ENCODE measurements at regions not wholly inside any gene's neighbourhood (a gene's known extent, or its start where the extent isn't known, plus 50 kb on each side); places are given as distances from the start of the nearest gene placed in this dataset.
"Not testable (repeated sequence)": the region's sequence is repeated elsewhere in the genome, so short reads cannot be mapped to it uniquely, and the experiment has no call there.

DNA sequence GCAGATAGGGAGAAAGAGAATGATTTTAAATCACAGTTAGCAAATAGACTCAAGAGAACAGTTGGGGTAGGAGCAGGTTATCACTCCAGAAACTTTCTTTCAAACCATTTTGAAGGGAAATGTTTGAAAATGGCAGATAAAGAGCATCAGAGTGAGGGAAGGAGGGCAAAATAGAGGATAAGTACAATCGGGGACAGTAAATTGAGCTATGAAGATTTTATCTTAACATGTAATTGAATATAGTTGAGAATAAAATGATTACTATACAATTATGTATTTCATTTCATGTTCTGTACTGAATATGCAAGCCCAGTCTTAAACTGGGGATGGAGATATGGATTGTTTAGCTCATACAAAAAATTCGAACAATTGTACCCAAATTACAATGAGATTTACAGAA lies 54.0 kb downstream of the MAP10 start:
- DNase-seq: no peak

DNA sequence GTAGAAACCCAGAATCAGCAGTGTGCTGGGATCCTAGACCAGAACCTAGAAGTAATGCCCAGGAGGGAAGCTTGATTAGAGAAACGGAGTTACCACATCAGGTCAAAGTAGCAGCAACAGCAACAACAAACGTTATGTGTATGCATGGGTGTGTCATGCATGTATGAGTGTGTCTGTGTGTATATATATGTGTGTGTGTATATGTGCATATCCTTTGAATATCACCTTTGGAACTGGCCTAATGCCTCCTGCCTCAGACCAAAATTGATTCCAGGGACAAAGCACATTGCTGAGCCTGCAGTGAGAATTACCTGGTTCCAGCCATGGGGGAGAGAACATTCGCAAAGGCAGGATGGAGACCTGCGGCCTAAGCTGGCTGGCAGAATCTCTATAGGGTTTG lies 55.9 kb downstream of the MAP10 start:
- DNase-seq: no peak

DNA sequence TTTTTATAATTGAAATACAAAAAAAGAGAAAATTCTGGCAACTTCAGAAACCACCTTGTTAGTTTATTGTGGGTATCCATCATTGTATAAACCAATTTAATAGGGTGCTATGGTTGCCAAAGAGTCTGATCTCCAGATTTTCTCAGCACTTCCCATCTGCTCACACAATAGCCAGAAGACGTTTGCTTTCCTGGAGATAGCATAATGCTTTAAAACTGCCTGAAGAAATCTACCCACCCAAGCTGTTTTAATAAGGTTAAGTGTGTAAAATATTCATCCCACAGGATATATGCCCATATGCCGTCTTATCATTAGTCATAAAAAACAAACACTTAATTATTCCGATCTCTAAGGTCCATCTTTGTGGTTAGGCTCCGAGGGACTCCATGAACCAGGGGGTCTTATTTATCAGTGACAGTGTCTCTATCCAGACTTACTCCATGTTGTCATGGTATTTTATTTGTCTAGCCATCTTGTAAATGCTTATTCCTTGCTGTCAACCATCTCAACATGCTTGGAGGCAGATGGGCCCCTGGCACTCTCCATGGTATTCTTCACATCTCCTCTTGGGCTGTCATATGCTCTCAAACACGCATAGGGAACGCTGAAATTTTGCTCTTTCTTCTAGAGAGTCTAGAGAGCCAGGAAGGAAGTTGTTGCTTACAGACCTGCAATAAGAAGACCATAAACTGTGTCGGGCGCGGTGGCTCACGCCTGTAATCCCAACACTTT lies 58.5 kb downstream of the MAP10 start:
- no peak for DNase-seq

DNA sequence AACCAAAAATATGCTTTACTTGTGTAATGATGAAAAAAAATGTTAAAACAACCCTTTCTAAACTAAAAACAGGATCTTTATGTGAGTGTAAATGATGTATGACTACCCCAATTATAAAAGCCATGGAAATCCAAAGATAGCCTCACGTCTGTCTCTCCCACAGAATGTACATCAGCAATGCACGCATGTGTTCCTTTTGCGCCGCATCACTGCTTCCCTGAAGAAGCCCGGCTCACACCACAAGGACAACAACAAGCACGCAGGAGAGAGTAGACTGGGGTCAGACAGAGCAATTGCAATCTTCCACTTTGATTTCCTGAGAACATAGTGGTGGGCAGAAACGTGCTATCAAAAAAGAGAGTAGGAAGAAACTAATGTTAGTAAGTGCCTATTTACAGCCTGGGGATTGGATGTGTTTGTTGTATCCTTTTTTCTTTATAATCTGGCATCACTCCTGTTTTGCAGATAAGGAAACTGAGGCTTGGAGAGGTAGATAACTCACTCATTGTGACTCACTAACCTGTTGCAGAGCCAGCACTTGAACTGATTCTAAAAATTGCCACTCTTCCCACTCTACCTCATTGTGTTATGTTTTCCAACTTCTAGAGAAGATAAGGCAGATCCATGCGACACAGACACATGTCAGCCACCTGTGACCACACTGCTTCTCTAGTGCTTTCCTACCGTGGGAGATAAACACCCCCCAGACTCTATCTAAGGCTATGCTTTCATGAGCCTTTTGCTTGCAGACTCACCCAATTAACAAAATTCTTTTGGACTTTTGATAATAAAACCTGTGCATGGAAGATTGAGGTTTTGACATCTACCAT lies 60.1 kb downstream of the MAP10 start:
- no peak for DNase-seq

DNA sequence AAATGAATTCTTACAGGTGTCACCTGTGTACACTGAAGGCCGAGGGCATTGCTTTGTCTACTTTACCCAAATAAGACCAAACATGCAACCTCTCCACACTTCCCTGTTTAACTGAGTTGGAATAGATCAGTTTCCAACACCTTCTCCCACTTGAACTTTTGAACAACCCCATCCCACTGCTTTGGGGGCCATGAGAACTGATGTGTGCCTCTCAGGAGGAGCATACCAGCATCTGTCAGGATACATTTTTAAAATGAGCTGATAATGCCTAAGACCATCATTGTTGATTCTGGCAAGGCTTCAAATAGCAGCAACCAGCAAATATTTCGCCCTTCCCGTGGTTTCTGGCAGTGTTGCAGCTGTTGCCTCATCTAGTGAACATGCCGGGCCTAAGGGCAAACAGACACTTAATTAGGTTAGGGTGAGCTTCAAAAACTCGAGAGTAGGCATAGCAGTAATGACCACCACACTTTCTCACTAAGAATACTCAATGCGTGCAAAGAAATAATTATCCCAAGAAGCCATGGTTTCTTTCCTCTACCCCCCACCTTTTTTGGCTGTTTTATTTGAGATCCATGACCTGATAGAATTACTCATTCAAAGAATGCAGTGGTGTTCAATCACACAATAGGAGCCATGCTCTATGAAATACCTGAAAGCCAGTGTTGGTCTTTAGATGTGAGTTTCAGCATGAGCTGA lies 63.7 kb downstream of the MAP10 start:
- DNase-seq: peak; percentile 45

DNA sequence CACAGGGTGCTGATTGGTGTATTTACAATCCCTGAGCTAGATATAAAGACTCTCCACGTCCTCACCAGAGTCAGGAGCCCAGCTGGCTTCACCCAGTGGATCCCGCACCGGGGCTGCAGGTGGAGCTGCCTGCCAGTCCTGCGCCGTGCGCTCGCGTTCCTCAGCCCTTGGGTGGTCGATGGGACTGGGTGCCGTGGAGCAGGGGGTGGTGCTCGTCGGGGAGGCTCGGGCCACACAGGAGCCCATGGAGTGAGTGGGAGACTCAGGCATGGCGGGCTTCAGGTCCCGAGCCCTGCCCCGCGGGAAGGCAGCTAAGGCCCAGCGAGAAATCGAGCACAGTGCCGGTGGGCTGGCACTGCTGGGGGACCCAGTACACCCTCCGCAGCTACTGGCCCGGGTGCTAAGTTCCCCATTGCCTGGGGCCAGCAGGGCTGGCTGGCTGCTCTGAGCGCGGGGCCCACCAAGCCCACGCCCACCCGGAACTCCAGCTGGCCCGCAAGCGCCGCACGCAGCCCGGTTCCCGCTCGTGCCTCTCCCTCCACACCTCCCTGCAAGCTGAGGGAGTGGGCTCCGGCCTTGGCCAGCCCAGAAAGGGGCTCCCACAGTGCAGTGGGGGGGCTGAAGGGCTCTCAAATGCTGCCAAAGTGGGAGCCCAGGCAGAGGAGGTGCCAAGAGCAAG lies 66.2 kb downstream of the MAP10 start:
- not testable (repeated sequence) for DNase-seq

DNA sequence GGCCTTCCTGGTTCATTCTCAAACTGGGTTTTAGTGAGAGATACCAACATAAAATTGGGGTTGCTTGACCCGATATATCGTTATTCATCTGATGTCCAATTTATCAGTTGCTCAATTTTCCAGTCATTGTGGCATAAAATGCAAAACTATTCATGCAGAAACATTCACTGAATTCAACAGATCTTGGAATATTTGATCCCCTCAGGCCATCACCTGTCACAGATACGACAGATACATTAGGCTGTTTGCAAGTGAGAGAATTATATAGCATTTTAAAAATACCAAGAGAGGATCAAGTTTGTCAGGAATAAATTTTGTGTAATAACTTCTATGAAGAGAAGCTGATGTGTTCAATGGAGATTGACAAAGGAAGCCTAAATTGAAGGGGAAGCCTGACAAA lies 67.1 kb downstream of the MAP10 start:
- DNase-seq: no peak

DNA sequence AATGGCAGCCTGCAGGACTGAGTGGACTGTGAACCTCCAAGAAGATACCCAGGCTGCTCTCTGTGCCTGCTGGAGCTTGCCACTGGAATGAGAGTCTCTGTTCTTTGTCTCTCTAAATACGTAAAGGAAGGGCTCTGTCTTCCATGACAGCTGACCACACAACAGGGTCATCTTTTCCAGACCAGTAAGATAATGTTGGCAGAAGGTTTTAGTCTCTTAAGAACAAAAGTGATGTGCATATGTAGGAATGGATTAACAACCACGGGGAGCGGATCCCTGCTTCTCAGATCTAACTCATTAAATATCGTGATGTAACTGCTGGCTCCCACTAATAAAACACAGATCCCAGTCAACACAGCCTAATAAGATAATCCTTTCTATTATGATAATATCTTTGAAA lies 67.5 kb downstream of the MAP10 start:
- DNase-seq: no peak

DNA sequence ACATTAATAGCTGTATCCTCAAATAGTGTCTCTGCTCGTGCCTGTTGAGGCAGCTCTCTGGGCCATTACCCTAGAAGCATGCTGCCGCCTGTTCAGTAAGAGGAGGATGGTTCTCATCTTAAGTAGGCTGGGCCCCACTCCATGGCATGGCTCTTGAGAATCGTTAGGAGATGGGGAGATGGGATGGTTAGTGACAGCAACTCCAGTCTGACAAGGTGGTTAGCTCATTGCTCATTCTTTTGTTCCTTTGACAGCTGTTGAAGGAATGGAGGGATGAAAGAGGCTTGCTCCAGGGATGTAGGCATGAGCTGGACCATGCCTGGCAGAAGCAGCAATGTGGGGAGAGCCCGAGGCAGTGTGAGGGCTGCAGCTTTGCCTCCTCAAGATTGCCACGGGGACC lies 68.2 kb downstream of the MAP10 start:
- DNase-seq: no peak

DNA sequence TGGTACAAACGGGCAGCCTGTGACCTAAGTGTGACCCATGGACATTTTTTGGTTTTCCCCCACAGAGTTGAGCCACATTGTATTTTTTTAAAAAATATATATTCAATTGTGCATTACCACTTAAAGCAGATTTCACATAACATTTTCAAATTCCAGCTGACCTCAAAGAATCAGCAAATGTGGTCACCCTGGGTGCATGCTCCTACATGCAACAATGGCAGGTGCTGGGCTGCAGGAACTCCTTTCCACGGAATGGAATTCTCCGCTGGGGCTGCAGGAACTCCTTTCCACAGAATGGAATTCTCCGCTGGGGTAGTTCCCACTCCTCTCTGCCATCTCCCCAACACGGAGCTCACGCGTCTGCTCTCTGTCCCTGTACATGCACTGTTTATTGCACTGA lies 68.7 kb downstream of the MAP10 start:
- no peak for DNase-seq

DNA sequence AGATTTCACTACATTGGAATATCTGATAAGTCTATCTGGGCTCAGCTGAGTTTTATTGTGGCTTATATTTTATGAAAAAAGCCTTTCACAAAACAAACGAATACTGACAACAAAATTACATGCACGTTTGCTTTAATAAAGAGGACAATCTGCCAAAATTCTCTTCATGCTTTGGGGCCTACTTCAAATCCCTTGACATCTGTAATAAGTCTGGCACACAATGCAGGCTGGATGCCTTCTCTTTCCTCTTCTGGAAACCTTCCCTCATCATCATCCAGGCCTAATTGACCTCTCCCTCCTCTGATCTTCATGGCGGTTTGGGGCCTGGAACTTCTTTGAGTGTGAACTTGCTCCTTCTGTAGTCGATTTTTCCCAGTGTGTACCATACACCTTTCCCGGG lies 70.3 kb downstream of the MAP10 start:
- DNase-seq: no peak

DNA sequence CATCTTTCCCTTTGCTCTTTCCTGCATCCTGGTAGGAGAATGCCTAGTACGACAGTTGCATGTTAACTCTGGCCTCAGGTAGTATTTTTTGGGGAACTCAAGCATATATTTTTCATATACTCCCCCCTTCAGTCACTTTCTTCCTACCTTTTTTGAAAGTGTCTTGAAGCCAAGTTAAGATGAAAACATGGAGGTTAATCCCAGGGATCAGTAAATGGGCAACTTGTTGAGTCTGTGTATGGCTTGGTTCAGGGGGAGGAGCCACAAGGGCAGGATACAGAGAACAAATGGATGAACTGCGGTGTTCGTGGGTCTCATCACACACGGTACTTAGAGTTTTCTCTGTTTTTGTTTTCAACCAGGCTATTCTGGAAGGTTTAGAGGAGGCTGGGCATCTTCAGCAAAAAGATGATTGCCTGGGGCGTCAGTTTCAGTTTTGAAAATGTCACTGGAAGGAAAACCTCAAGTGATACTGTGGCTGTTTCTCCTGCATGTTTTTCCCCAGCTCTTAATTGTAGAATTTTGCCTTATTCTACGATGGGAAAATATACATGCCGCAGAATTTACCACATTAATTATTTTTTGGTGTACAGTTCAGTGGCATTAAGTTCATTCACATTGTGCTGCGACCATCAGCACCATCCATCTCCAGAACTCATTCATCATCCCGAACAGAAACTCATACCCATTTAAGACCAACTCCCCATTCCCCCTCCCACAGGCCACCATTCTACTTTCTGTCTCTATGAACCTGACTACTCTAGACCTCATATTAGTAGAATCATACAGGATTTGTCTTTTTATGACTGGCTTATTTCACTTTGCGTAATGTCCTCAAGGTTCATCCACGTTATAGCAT lies 71.5 kb downstream of the MAP10 start:
- DNase-seq: no peak

DNA sequence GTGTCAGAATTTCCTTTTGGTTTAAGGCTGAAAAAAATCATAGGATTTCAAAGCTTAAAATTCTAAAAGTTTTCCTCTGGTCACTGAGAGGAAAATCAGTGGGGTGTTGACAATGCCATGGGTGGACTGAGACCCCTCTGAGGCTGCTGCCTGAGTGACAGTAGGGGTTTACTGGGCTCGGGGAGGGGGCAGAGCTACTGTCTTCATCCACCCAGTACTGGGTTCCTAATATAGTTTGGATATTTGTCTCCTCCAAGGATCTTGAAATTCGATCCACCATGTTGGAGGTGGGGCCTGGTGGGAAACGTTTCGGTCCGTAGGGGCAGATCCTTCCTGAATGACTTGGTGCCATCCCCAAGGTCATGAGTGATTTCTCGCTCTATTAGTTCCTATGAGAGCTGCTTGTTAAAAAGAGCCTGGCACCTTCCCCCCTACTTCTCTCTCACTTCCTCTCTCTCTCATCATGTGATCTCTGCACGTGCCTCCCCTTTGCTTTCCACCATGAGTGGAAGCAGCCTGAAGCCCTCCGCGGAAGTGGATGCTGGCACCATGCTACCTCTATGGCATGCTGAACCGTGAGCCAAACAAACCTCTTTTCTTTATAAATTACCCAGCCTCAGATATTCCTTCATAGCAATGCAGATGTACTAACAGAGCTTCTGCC lies 72.3 kb downstream of the MAP10 start:
- DNase-seq: no peak

DNA sequence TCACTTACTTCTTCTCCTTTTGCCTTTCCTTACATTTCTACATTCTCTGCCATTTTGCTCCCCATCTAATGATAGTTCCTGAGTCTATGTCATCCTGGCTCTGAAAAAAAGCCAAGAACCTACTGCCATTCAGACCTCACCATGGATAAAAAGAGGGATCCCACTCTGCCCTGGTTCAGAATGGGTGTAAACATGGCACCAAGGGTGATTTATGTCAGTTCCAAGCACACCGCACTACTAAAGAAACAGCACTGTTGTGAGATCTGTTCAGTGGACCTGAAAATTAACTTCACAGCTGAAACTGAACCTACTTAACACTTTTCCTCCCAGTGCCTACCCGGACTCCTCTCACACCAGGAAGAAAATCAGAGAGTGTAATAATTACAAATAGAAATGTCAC lies 72.3 kb upstream of the NTPCR start:
- no peak for DNase-seq

DNA sequence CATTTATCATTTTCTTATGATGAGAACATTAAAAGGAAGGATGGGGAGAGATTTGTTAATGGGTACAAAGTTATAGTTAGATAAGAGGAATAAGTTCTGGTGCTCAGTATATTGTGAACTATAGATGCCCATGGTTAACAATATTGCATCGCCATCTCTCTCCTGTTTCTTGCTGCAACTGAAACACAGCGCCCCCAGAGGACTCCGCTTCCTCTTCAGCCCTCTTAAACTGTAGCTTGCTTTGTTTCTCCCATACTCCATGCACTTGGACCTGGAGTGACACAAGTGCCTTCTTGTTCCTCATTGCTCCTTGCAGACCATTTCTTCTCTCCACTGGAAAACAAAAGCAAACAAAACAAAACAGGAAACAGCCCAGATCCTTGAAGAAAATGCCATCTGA lies 70.1 kb upstream of the NTPCR start:
- DNase-seq: peak; percentile 20

DNA sequence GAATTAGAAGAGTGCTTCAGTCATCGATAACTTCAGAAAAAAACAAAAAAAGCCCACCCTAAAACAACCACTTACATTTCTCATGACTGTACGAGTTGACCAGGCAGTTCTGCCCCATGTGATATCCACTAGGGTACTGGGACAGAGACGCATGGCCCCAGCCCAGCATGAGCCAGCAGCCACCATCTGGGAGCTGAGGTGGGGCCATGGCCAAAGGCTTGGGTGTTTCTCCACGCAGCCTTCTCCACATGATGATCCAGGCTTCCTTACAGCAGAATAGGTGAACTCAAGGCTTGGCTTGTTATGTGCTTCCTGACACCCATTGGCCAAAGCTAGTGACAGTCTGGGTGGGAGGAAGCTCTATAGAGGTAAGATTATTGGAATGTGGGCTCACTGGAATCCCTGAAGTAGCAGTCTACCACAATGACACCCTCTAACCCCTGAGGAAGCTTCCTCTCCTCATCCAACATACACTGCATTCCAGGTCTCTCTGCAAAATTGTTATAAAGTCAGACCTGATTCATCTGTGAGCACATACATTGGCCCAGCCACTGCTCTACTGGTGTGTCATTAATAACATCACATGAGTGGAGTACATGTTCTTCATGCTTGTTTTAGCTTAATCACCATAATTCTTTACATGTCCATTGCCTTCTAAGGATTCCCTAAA lies 66.3 kb upstream of the NTPCR start:
- DNase-seq: no peak

DNA sequence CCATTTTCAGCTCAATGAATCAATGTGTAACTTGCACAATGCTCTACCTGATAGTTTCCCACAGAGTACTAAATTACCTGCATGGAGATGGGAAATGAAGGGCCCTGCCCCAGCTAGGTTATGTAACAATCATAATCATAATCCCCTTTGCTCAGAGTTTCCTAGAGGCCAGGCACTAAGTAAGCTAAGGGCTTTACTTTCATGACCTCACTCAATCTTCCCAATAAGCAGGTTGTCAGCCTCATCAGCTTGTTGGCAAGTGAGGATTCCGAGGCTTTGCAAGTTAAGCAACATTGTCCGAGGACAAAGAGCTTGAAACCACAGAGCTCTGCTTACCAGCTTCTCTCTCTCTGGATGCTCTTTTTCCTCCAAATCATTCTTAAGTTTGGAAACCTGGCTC lies 64.1 kb upstream of the NTPCR start:
- DNase-seq: no peak

DNA sequence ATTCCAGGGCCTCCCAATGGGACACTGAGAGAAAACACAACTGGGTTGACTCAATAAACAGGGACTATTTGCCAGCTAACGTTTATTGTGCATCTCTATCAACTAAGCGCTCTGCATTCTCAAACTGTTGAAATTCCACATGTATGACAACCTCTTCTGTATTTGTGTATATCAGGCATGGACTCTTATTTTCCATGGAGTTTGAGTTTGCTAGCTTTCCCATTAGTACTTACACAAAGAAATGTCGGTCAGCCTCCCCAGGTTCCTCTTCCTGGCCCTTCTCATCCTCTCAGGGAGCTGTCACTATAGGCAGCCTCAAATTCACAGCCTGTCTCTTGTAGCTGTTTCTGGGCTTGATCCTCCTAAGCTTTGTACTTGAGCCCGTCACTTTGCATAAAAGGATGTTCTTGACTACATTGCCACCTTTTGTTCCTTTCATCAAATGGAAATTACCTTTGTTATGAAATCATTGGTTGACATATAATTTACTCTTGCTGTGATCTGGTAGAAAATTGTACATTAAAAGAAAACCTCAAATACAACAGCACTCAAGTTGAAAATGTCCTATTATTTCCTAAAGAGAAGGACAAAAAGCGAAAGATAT lies 60.0 kb upstream of the NTPCR start:
- no peak for DNase-seq

DNA sequence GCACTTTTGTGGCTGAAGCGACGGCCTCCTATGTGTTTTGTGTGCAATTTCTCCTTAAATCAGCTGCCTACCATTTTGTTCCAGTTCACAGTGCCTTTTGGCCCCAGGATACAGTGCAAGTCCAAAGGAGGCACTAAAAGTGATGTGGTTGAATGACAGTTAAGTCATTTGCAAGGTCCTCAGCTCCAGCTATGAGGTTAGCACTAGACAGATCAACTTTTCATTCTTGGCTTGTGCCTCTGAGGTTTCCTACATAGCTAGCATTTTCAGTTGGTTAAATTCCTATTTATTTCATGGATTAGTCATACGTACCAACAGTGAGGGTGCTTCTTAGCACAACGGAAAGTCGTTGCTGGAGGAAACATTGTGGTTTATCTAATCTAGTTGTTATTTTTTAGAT lies 59.3 kb upstream of the NTPCR start:
- DNase-seq: no peak

DNA sequence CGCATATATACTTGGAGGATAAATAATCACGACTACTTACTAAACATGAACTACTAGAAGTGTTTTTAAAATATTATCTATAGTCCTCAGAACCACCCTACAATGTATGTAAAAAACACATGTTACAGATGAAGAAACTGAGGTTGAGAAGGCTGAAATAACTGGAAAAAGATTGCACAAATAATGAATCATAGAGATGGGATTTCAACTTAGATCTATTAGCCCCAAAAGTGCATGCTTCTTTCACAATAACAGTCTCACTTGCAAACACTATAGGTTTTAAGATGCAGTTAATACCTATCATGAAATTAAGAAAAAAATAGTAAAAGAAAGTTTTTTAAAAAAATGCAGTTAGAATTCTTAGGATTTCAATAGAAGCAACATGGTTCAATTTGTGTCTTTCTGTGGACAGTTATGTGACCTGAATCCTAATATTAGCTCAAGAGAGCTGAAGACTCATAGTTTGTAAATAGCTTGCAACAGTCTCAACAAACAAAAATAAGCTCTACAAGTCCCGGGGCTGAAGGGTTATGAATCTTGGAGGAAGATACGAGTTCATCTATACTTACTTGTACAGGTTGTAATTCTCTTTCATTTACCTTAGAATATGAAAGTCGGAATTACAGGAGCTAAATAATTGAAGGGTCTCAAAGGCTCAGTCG lies 58.6 kb upstream of the NTPCR start:
- DNase-seq: no peak
